ENCODE measurements at regions not wholly inside any gene's neighbourhood (a gene's known extent, or its start where the extent isn't known, plus 50 kb on each side); places are given as distances from the start of the nearest gene placed in this dataset.

- TF ChIP-seq POLR2A (IDR thresholded peaks at IDR 0.05) (no peak), CTCF (IDR thresholded peaks at IDR 0.05) (no peak), POLR2AphosphoS5 (IDR thresholded peaks at IDR 0.05) (no peak)
Measured at GRCh38 chr9:2311920-2312319, 296.8 kb downstream of the SMARCA2 start.

All from upper lobe of left lung (tissue), 4 donors.